ENCODE measurements at regions not wholly inside any gene's neighbourhood (a gene's known extent, or its start where the extent isn't known, plus 50 kb on each side); places are given as distances from the start of the nearest gene placed in this dataset.

DNA sequence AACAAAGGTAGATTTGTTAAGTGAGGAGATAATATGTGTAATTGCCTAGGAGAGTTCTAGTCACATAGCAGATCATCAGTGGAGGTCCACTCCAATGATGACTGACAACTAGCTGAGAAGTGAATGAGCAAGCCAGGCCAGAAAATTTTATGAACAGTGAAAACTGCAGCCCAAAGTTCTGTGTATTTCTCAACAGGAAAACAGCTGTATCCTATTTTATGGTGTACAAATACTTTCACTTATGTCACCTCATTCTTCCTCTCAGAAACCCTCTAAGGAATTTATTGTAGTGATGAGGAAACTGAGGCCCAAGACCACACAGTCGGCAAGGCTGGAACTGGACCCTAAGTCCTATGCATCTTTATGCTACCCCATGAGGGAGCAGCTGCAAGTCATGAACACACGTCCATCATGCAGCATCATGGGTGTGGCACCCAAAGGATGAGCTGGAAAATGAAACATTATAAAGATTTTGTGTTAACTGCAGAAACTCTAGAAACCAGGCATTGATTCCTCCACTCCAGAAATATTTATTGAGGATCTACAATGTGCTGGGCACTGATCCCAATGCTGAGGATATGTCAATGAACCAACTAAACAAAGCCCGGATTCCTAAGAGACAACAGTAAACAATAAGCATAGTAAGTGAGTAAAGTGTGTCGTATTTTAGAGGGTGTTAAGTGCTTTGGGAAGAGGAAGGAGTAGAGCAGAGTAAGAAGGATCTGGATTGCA lies 99.5 kb upstream of the DUSP10 start:
- Histone ChIP-seq H3K4me2 (ENCODE audit: low read length) (no peak overlapping the region), H3K79me2 (ENCODE audit: insufficient read depth, low read length) (no peaks in the 10 kb centered on the region), H3K9me3 (ENCODE audit: control insufficient read depth in 1 of 2, insufficient read depth in 1 of 2, low read depth in 1 of 2, low read length in 2 of 2) (no peaks in the 10 kb centered on the region), H2AFZ (ENCODE audit: low read depth, low read length, poor library complexity, severe bottlenecking) (no peak overlapping the region), H3K4me3 (replicated peaks in 1 of 2; ENCODE audit: low read depth in 1 of 2, low read length in 2 of 2) (no peak overlapping the region), H3K4me1 (ENCODE audit: control insufficient read depth in 1 of 2, insufficient read depth in 2 of 2, low read length in 2 of 2) (peaks cover 5 to 23% of the 10 kb centered on the region in 2 experiments; a peak in 3 of 4 replicates), H3K9me2 (ENCODE audit: insufficient read depth) (no peaks in the 10 kb centered on the region), H3K36me3 (ENCODE audit: control insufficient read depth in 1 of 2, insufficient read depth in 2 of 2, low read length in 2 of 2) (no peaks in the 10 kb centered on the region), H3K9ac (ENCODE audit: low read length) (no peak overlapping the region), H4K20me1 (ENCODE audit: insufficient read depth) (no peaks in the 10 kb centered on the region), H3K27me3 (ENCODE audit: insufficient read depth, low read length) (no peaks in the 10 kb centered on the region), H3K27ac (ENCODE audit: low read depth, low read length) (no peak overlapping the region)
- TF ChIP-seq, protein P1, sequence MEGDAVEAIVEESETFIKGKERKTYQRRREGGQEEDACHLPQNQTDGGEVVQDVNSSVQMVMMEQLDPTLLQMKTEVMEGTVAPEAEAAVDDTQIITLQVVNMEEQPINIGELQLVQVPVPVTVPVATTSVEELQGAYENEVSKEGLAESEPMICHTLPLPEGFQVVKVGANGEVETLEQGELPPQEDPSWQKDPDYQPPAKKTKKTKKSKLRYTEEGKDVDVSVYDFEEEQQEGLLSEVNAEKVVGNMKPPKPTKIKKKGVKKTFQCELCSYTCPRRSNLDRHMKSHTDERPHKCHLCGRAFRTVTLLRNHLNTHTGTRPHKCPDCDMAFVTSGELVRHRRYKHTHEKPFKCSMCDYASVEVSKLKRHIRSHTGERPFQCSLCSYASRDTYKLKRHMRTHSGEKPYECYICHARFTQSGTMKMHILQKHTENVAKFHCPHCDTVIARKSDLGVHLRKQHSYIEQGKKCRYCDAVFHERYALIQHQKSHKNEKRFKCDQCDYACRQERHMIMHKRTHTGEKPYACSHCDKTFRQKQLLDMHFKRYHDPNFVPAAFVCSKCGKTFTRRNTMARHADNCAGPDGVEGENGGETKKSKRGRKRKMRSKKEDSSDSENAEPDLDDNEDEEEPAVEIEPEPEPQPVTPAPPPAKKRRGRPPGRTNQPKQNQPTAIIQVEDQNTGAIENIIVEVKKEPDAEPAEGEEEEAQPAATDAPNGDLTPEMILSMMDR (IDR thresholded peaks at IDR 0.05 in 2 of 3, conservative IDR thresholded peaks at IDR 0.05 in 1 of 3; ENCODE audit: borderline replicate concordance in 1 of 3, insufficient read depth in 1 of 3, low read depth in 2 of 3, low read length in 2 of 3): no peak
- TF ChIP-seq, protein P2, sequence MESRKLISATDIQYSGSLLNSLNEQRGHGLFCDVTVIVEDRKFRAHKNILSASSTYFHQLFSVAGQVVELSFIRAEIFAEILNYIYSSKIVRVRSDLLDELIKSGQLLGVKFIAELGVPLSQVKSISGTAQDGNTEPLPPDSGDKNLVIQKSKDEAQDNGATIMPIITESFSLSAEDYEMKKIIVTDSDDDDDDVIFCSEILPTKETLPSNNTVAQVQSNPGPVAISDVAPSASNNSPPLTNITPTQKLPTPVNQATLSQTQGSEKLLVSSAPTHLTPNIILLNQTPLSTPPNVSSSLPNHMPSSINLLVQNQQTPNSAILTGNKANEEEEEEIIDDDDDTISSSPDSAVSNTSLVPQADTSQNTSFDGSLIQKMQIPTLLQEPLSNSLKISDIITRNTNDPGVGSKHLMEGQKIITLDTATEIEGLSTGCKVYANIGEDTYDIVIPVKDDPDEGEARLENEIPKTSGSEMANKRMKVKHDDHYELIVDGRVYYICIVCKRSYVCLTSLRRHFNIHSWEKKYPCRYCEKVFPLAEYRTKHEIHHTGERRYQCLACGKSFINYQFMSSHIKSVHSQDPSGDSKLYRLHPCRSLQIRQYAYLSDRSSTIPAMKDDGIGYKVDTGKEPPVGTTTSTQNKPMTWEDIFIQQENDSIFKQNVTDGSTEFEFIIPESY (IDR thresholded peaks at IDR 0.05; ENCODE audit: extremely low read depth, insufficient replicate concordance, low read length): no peak
- TF ChIP-seq, protein P3, sequence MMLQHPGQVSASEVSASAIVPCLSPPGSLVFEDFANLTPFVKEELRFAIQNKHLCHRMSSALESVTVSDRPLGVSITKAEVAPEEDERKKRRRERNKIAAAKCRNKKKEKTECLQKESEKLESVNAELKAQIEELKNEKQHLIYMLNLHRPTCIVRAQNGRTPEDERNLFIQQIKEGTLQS (IDR thresholded peaks at IDR 0.05): no peak
- TF ChIP-seq CBX3 (IDR thresholded peaks at IDR 0.05; ENCODE audit: low read depth) (no peak), REST (IDR thresholded peaks at IDR 0.05; ENCODE audit: low read depth) (no peak), JUND (IDR thresholded peaks at IDR 0.05) (no peak), MAX (IDR thresholded peaks at IDR 0.05) (no peak), FOSL1 (IDR thresholded peaks at IDR 0.05; ENCODE audit: low read depth) (no peak), ZFX (IDR thresholded peaks at IDR 0.05) (no peak), SRF (IDR thresholded peaks at IDR 0.05; ENCODE audit: low read depth) (no peak), EZH2phosphoT487 (IDR thresholded peaks at IDR 0.05; ENCODE audit: borderline replicate concordance) (no peak), SIN3A (IDR thresholded peaks at IDR 0.05; ENCODE audit: low read depth) (no peak), EZH2 (IDR thresholded peaks at IDR 0.05) (no peak), RAD21 (IDR thresholded peaks at IDR 0.05; ENCODE audit: low read depth) (no peak), ZNF274 (IDR thresholded peaks at IDR 0.05; ENCODE audit: low read depth, low read length) (no peak), SP1 (IDR thresholded peaks at IDR 0.05; ENCODE audit: low read depth) (no peak), TCF7L2 (IDR thresholded peaks at IDR 0.05; ENCODE audit: borderline replicate concordance, extremely low read depth, insufficient read depth, insufficient read length) (no peak), POLR2A (IDR thresholded peaks at IDR 0.05; ENCODE audit: borderline replicate concordance, extremely low read depth, insufficient read depth, insufficient read length) (no peak), EGR1 (IDR thresholded peaks at IDR 0.05; ENCODE audit: low read depth) (no peak), ELF1 (IDR thresholded peaks at IDR 0.05; ENCODE audit: borderline replicate concordance, low read depth) (no peak)
- BruUV-seq (replicated peaks): no TSS peak
- intact Hi-C loops (cut with micrococcal nuclease): no loop called here
- no peak for ATAC-seq
- POLR2A ChIA-PET: no interaction called here
- RAD21 ChIA-PET (ENCODE audit: low non-redundant PET in 1 of 2, low total read pairs in 2 of 2, uncharacterized antibody in 2 of 2, unreplicated experiment in 2 of 2): no interaction called here
- DNase-seq (ENCODE audit: low read depth, low spot score): no peak
- CTCF ChIA-PET: no interaction called here

Measured in HCT116 (cell line).